Chondrocyte (in vitro differentiated cells): ENCODE measurements at regions not wholly inside any gene's neighbourhood (a gene's known extent, or its start where the extent isn't known, plus 50 kb on each side); places are given as distances from the start of the nearest gene placed in this dataset.
"Not testable (repeated sequence)": the region's sequence is repeated elsewhere in the genome, so short reads cannot be mapped to it uniquely, and the experiment has no call there.

Experiments
- DNase-seq: peaks from one replicate; pipeline ENCODE4 v3.0.0; 2021; ENCODE audit warnings: mixed read lengths, low spot score
- H3K27ac Mint-ChIP-seq: one replicate; pipeline ENCODE4 v1.8.0; 2021; ENCODE audit warnings: mild to moderate bottlenecking, moderate library complexity, mixed read lengths; ENCODE audit not compliant: unreplicated experiment
- H3K27me3 Mint-ChIP-seq: 2 replicates; pipeline ENCODE4 v1.8.0; 2021; ENCODE audit warnings: low read depth, mixed read lengths
- H3K36me3 Mint-ChIP-seq: 2 replicates; pipeline ENCODE4 v1.8.0; 2021; ENCODE audit warnings: low read depth, mixed read lengths
- H3K4me1 Mint-ChIP-seq: 2 replicates; pipeline ENCODE4 v1.8.0; 2021; ENCODE audit warnings: low read depth, mild to moderate bottlenecking, mixed read lengths
- H3K4me3 Mint-ChIP-seq: one replicate; pipeline ENCODE4 v1.8.0; 2021; ENCODE audit warnings: mild to moderate bottlenecking, moderate library complexity, mixed read lengths; ENCODE audit not compliant: unreplicated experiment
- H3K9me3 Mint-ChIP-seq: 2 replicates; pipeline ENCODE4 v1.8.0; 2021; ENCODE audit warnings: low read depth, mixed read lengths
- TF ChIP-seq, protein P1 (sequence below): fragments of 200-600 bp; sonication (generic); IDR thresholded peaks from 2 replicates; pipeline ENCODE4 v1.5.0; 2021; ENCODE audit warnings: antibody characterized with exemption, mild to moderate bottlenecking, moderate library complexity

DNA sequence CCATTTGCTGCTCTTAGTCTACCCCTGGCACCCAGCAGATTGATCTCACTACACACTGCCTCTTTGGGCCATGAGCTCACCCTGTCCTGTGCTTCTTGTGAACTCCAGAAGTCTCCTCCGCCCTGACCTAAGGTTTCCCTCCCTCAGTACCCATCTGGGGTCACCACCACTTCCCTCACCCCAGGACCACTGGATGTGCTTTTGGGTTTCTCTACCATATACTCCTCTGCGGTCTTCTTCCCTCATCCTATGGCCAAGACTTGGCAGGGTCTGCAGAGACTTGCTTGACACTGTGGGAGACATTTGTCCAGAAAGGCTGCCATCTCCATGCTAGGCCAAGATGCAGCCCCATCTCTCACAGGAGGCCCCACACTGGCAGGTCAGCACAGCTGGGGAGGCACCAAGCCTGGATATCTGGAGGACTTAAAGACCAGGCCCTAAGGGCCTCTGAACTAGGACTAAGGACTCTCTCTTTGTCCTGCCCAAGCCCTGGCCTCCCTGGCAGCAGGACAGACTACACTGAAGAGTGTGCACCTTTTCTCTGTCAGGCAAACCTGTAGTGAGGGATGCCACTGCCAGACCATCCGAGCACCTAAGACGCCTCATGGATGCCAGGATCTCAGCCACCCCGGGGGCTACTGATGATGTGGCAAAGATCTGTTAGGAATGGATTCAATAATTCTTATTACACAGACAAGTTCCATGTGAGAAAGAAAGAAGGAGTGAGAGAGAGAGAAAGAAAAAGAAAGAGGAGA lies 134.6 kb downstream of the ZNF467 start:
- TF ChIP-seq, protein P1, sequence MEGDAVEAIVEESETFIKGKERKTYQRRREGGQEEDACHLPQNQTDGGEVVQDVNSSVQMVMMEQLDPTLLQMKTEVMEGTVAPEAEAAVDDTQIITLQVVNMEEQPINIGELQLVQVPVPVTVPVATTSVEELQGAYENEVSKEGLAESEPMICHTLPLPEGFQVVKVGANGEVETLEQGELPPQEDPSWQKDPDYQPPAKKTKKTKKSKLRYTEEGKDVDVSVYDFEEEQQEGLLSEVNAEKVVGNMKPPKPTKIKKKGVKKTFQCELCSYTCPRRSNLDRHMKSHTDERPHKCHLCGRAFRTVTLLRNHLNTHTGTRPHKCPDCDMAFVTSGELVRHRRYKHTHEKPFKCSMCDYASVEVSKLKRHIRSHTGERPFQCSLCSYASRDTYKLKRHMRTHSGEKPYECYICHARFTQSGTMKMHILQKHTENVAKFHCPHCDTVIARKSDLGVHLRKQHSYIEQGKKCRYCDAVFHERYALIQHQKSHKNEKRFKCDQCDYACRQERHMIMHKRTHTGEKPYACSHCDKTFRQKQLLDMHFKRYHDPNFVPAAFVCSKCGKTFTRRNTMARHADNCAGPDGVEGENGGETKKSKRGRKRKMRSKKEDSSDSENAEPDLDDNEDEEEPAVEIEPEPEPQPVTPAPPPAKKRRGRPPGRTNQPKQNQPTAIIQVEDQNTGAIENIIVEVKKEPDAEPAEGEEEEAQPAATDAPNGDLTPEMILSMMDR: no peak
- peaks cover 1% of the 10 kb centered on the region for H3K36me3 Mint-ChIP-seq
- no peak overlapping the region for H3K4me3 Mint-ChIP-seq
- H3K4me1 Mint-ChIP-seq: no peaks in the 10 kb centered on the region
- no peak for DNase-seq
- peaks cover 38% of the 10 kb centered on the region for H3K27me3 Mint-ChIP-seq
- no peak overlapping the region for H3K27ac Mint-ChIP-seq
- no peaks in the 10 kb centered on the region for H3K9me3 Mint-ChIP-seq

DNA sequence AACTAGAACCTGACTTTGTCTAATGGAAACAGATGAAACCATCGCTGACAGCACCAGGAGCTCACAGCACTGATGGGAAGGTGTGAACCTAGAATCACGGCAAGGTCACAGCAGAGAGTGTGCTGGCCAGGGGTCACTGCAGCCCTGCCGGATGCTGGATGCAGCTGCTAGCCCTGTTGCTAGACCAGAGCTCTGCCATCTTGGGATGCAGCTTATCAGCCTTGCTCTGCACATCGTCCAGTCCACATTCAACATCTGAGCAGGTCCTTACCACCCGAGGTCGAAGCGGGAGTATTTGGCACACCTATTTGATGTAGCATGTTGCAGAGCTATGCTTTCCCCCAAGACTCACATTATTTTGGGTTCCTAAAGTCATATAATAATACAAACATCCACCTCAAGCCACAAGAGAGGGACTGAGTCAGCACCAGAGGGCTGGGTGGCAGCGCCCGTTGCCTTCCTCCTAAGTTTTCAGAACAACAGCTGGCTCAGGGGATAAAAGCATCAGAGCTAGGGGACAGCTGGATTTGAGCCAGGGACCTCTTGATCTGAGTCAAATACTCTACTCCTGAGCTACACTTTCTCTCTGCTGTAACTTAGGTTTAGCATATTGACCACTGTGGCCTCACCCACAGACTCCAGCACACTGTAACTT lies 135.3 kb downstream of the ZNF467 start:
- Mint-ChIP-seq H3K4me3 (no peak overlapping the region), H3K27me3 (peaks cover 42% of the 10 kb centered on the region), H3K4me1 (no peaks in the 10 kb centered on the region), H3K36me3 (peaks cover 1% of the 10 kb centered on the region), H3K9me3 (no peaks in the 10 kb centered on the region), H3K27ac (no peak overlapping the region)
- DNase-seq: no peak
- TF ChIP-seq, protein P1: no peak

DNA sequence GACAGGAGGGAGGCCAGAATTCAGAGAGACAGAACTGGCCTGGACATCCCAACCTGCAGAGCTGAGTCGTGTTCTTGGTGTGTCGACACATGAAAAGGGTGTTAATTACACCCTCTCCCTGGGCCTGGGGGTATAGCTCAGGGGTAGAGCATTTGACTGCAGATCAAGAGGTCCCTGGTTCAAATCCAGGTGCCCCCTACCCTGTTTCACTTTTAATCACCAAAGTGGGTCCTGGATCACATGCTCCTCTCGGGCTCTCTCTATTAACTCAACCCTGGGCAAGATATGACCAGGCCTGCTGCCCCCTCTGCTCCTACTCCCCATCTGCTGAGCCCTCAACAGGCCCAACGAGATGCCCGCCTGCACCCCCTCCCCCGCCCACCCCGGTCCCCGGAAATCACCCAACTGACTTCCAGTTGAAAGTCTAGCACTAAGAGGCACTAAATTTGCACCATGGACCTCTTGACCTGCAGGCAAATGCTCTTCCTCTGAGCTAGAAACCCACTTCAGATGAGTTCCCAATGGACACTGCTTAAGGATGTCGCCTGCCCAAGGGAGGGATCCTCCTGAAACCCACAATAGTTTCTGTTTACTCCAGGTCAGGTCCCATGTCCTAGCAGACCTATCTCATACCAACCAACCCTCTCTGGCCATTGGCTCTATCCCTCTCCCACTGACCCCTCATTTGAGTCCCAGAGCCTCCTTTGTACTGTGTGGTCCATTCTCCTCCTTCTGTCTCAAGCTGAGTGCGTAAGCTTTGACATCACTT lies 137.6 kb downstream of the ZNF467 start:
- no peaks in the 10 kb centered on the region for H3K4me1 Mint-ChIP-seq
- H3K4me3 Mint-ChIP-seq: no peak overlapping the region
- DNase-seq: no peak
- no peaks in the 10 kb centered on the region for H3K9me3 Mint-ChIP-seq
- H3K27me3 Mint-ChIP-seq: peaks cover 38% of the 10 kb centered on the region
- no peak overlapping the region for H3K27ac Mint-ChIP-seq
- H3K36me3 Mint-ChIP-seq: peaks cover 1% of the 10 kb centered on the region
- TF ChIP-seq, protein P1: no peak

DNA sequence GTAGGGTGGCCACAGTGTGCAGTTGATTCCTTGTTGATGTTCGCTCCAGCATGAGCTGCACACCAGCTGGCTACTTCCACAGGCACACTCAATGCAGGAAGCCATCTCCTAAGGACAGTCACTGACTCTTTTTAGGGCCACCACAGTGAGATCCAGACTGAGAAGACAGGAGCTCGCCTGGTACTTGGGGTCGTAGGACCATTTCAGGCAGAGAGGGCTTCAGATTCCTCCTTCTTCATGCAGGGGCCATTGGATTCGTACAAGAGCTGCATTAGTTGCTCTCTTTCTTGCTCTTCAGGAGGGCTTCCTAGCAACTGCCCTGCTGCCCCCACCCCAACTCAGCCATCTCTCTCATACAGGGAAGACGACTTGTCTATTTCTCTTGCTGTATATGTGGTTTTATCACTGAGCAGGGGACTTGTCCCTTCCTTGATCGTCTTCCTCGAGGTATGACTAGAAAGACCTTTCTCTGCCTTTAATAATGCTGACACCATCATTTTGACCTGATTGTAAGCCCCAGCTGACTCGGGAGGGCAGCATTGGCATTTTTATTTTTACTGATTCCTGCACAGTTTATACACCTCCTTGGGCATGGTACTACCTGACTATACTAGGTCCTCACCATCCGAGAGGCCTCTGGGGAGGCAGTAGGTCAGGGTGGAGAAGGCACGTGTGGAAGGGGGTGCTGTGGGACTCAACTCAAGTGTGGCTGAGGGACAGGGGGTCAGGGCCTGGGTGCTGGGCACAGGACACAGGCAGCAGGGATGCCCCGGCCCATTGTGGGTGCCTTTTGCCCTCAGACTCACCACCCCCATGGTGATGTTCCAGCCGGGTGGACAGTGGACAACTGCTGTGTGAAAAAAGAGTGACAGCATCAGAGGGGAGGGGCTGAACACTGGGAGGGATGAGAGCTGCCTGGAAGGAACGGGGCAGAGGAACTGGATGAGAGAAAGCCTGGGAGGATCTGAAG lies 136.7 kb upstream of the ZNF746 start:
- TF ChIP-seq, protein P1: no peak

DNA sequence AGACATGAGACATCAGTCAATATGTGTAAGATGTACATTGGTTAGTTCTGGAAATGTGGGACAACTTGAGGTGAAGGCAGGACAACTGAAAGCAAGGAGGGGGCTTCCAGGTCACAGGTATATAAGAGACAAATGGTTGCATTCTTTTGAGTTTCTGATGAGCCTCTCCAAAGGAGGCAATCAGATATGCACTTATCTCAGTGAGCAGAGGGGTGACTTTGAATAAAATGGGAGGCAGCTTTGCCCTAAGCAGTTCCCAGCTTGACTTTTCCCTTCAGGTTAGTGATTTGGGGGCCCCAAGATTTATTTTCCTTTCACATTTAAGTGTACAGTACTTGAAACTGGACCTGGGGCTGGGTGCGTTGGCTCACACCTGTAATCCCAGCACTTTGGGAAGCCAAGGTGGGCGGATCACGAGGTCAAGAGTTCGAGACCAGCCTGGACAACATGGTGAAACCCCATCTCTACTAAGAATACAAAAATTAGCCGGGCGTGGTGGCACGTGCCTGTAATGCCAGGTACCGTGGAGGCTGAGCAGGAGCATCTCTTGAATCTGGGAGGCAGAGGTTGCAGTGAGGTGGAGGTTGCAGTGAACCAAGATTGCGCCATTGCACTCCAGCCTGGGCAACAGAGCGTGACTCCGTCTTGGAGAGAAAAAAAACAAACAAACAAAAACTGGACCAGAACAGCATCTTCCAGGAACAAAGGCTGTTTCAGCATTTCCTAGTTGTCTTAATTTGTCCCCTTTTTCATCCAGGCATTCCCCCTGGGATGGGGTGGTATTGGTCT lies 130.9 kb upstream of the ZNF746 start:
- H3K4me1 Mint-ChIP-seq: peaks cover 12% of the 10 kb centered on the region
- not testable (repeated sequence) for DNase-seq, H3K4me3 Mint-ChIP-seq, H3K9me3 Mint-ChIP-seq, H3K27me3 Mint-ChIP-seq, H3K36me3 Mint-ChIP-seq, H3K27ac Mint-ChIP-seq

More for the DNA sequence above, 136.7 kb upstream of the ZNF746 start:
- DNase-seq: no peak
- Mint-ChIP-seq H3K4me3 (no peak overlapping the region), H3K27ac (no peak overlapping the region), H3K27me3 (peaks cover 36% of the 10 kb centered on the region), H3K9me3 (no peaks in the 10 kb centered on the region), H3K4me1 (no peaks in the 10 kb centered on the region), H3K36me3 (peaks cover 1% of the 10 kb centered on the region)
